ENCODE measurements at regions not wholly inside any gene's neighbourhood (a gene's known extent, or its start where the extent isn't known, plus 50 kb on each side); places are given as distances from the start of the nearest gene placed in this dataset.

- TF ChIP-seq EP300 (IDR thresholded peaks at IDR 0.05) (no peak), POLR2AphosphoS5 (IDR thresholded peaks at IDR 0.05) (no peak)
Measured at GRCh38 chr21:27086186-27086585, 119.3 kb upstream of the ADAMTS5 start.
